GM23338 (cell line): ENCODE measurements at regions not wholly inside any gene's neighbourhood (a gene's known extent, or its start where the extent isn't known, plus 50 kb on each side); places are given as distances from the start of the nearest gene placed in this dataset.

Source experiments
- ATAC-seq: fragments of 200-7000 bp; cut with Tn5 transposase; 3 replicates; pipeline ENCODE4 v1.9.1; 2020
- DNase-seq: peaks from one replicate; pipeline ENCODE4 v3.0.0-alpha.2; 2015; ENCODE audit warnings: low spot score
- H2AFZ ChIP-seq: fragments of 200-600 bp; sonication (generic); 2 replicates; pipeline ENCODE4 v1.8.0; 2016; ENCODE audit warnings: antibody characterized with exemption, mild to moderate bottlenecking, moderate library complexity
- H3F3A ChIP-seq: fragments of 200-600 bp; sonication (generic); replicated peaks from 2 replicates; pipeline ENCODE4 v1.8.0; 2017; ENCODE audit warnings: antibody characterized with exemption, mixed run types, low read depth
- H3K27ac ChIP-seq: fragments of 200-600 bp; sonication (generic); 2 replicates; pipeline ENCODE4 v1.6.1; 2016; ENCODE audit warnings: low read depth
- H3K27me3 ChIP-seq: fragments of 200-600 bp; sonication (generic); 2 replicates; pipeline ENCODE4 v1.8.0; 2016; ENCODE audit warnings: mild to moderate bottlenecking, mixed run types, moderate library complexity; ENCODE audit not compliant: insufficient read depth
- H3K36me3 ChIP-seq: fragments of 200-600 bp; sonication (generic); 2 replicates; pipeline ENCODE4 v1.8.0; 2016; ENCODE audit warnings: mild to moderate bottlenecking; ENCODE audit not compliant: insufficient read depth
- H3K4me1 ChIP-seq: fragments of 200-600 bp; sonication (generic); 2 replicates; pipeline ENCODE4 v1.8.0; 2016; ENCODE audit warnings: mild to moderate bottlenecking, moderate library complexity; ENCODE audit not compliant: insufficient read depth
- H3K4me2 ChIP-seq: fragments of 200-600 bp; sonication (generic); 2 replicates; pipeline ENCODE4 v1.7.1; 2017; ENCODE audit warnings: mixed run types
- H3K4me3 ChIP-seq: fragments of 200-600 bp; sonication (generic); 2 replicates; pipeline ENCODE4 v1.6.1; 2016; ENCODE audit warnings: mixed run types
- H3K79me2 ChIP-seq: fragments of 200-600 bp; sonication (generic); replicated peaks from 2 replicates; pipeline ENCODE4 v1.8.0; 2017; ENCODE audit warnings: mild to moderate bottlenecking; ENCODE audit not compliant: insufficient read depth
- H3K9me2 ChIP-seq: fragments of 200-600 bp; sonication (generic); 2 replicates; pipeline ENCODE4 v1.8.0; 2017; ENCODE audit not compliant: insufficient read depth
- H4K20me1 ChIP-seq: fragments of 200-600 bp; sonication (generic); replicated peaks from 2 replicates; pipeline ENCODE4 v1.8.0; 2017; ENCODE audit warnings: mild to moderate bottlenecking; ENCODE audit not compliant: insufficient read depth
- H3K27ac Mint-ChIP-seq: 2 replicates; pipeline ENCODE4 v1.8.0; 2020; ENCODE audit warnings: inconsistent platforms, mild to moderate bottlenecking, moderate library complexity, mixed read lengths
- H3K27me3 Mint-ChIP-seq: 3 replicates; pipeline ENCODE4 v1.8.0; 2022; ENCODE audit warnings: low read depth, mild to moderate bottlenecking, moderate library complexity, mixed read lengths, inconsistent platforms; ENCODE audit not compliant: insufficient read depth, poor library complexity
- H3K36me3 Mint-ChIP-seq: 3 replicates; pipeline ENCODE4 v1.8.0; 2021; ENCODE audit warnings: low read depth, mild to moderate bottlenecking, inconsistent platforms, moderate library complexity, mixed read lengths
- H3K4me1 Mint-ChIP-seq: 3 replicates; pipeline ENCODE4 v1.8.0; 2020; ENCODE audit warnings: mild to moderate bottlenecking, inconsistent platforms, mixed read lengths
- H3K4me3 Mint-ChIP-seq: 3 replicates; pipeline ENCODE4 v1.8.0; 2021; ENCODE audit warnings: moderate library complexity, mild to moderate bottlenecking, inconsistent platforms, mixed read lengths
- H3K9me3 Mint-ChIP-seq: 3 replicates; pipeline ENCODE4 v1.8.0; 2020; ENCODE audit warnings: moderate library complexity, mild to moderate bottlenecking, inconsistent platforms, mixed read lengths
- CREB1 ChIP-seq: fragments of 250-450 bp; sonication (Bioruptor Pico); IDR thresholded peaks from 2 replicates; pipeline ENCODE4 v1.5.0; 2020; ENCODE audit warnings: low read depth, mild to moderate bottlenecking, moderate library complexity
- EZH2phosphoT487 ChIP-seq: fragments of 200-600 bp; sonication (generic); IDR thresholded peaks from one replicate; pipeline ENCODE4 v1.8.1; 2018; ENCODE audit warnings: antibody characterized with exemption; ENCODE audit not compliant: unreplicated experiment
- JUNB ChIP-seq: IDR thresholded peaks from one replicate; pipeline ENCODE4 v1.6.1; 2016; ENCODE audit warnings: antibody characterized with exemption; ENCODE audit not compliant: unreplicated experiment
- POLR2AphosphoS5 ChIP-seq: IDR thresholded peaks from 2 replicates; pipeline ENCODE4 v1.6.1; 2016; ENCODE audit warnings: antibody characterized with exemption, low read depth
- ZNF114 ChIP-seq: fragments of 250-450 bp; sonication (Bioruptor Pico); IDR thresholded peaks from 2 replicates; pipeline ENCODE4 v1.5.0; 2020; ENCODE audit warnings: mild to moderate bottlenecking, moderate library complexity
- TF ChIP-seq, protein P1 (sequence below), 2 experiments: fragments of 200-600 bp in 1 of 2; sonication (generic) in 1 of 2; conservative IDR thresholded peaks; 2 replicates each; pipeline versions ENCODE4 v1.5.1 to v1.6.1; 2016 to 2017; ENCODE audit warnings: antibody characterized with exemption in 2 of 2, low read depth in 2 of 2, mild to moderate bottlenecking in 2 of 2, moderate library complexity in 1 of 2
- TF ChIP-seq, protein P2 (sequence below): IDR thresholded peaks from one replicate; pipeline ENCODE4 v1.6.1; 2018; ENCODE audit warnings: antibody characterized with exemption; ENCODE audit not compliant: unreplicated experiment
- TF ChIP-seq, protein P3 (sequence below): IDR thresholded peaks from 2 replicates; pipeline ENCODE4 v1.6.1; 2016; ENCODE audit warnings: antibody characterized with exemption

DNA sequence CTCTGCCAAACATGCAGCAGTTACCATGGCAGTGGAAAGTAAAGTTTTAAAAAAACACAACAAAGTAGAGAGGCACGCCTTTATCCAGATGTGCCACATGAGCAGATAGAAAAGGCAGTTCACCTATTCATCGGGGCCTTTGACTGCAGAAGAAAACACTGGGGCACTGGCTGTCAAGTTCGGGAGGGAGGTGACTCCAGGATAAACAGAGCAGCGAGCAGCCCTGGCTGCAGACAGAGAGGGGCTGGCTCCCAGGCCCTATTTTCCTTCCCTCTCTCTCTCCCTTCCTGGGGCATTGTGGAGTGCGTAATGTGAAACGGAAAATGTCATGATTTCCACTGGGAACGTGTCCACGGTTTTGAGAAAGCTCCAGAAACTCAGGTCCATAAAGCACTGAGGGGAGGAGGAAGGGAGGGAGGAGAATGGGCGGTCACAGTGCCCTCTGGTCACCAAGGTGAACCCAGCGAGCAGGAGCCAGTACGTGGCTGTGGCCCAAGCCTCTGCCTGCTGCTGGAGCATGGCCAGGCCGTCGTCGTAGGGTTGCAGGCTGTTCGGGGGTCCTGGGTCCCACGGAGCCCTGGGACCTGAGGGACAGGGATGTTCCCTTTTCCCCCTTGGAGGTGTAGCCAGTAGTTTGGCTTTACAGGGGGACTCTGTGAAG is 114.7 kb upstream of the IRF2BP2 start (continued):
- TF ChIP-seq, protein P1, sequence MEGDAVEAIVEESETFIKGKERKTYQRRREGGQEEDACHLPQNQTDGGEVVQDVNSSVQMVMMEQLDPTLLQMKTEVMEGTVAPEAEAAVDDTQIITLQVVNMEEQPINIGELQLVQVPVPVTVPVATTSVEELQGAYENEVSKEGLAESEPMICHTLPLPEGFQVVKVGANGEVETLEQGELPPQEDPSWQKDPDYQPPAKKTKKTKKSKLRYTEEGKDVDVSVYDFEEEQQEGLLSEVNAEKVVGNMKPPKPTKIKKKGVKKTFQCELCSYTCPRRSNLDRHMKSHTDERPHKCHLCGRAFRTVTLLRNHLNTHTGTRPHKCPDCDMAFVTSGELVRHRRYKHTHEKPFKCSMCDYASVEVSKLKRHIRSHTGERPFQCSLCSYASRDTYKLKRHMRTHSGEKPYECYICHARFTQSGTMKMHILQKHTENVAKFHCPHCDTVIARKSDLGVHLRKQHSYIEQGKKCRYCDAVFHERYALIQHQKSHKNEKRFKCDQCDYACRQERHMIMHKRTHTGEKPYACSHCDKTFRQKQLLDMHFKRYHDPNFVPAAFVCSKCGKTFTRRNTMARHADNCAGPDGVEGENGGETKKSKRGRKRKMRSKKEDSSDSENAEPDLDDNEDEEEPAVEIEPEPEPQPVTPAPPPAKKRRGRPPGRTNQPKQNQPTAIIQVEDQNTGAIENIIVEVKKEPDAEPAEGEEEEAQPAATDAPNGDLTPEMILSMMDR (conservative IDR thresholded peaks at IDR 0.05; ENCODE audit: low read depth in 2 of 2), result no peak
- TF ChIP-seq EZH2phosphoT487, result no peak
- TF ChIP-seq, protein P2, sequence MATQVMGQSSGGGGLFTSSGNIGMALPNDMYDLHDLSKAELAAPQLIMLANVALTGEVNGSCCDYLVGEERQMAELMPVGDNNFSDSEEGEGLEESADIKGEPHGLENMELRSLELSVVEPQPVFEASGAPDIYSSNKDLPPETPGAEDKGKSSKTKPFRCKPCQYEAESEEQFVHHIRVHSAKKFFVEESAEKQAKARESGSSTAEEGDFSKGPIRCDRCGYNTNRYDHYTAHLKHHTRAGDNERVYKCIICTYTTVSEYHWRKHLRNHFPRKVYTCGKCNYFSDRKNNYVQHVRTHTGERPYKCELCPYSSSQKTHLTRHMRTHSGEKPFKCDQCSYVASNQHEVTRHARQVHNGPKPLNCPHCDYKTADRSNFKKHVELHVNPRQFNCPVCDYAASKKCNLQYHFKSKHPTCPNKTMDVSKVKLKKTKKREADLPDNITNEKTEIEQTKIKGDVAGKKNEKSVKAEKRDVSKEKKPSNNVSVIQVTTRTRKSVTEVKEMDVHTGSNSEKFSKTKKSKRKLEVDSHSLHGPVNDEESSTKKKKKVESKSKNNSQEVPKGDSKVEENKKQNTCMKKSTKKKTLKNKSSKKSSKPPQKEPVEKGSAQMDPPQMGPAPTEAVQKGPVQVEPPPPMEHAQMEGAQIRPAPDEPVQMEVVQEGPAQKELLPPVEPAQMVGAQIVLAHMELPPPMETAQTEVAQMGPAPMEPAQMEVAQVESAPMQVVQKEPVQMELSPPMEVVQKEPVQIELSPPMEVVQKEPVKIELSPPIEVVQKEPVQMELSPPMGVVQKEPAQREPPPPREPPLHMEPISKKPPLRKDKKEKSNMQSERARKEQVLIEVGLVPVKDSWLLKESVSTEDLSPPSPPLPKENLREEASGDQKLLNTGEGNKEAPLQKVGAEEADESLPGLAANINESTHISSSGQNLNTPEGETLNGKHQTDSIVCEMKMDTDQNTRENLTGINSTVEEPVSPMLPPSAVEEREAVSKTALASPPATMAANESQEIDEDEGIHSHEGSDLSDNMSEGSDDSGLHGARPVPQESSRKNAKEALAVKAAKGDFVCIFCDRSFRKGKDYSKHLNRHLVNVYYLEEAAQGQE, result no peak
- TF ChIP-seq ZNF114, result no peak
- no peak for TF ChIP-seq POLR2AphosphoS5

DNA sequence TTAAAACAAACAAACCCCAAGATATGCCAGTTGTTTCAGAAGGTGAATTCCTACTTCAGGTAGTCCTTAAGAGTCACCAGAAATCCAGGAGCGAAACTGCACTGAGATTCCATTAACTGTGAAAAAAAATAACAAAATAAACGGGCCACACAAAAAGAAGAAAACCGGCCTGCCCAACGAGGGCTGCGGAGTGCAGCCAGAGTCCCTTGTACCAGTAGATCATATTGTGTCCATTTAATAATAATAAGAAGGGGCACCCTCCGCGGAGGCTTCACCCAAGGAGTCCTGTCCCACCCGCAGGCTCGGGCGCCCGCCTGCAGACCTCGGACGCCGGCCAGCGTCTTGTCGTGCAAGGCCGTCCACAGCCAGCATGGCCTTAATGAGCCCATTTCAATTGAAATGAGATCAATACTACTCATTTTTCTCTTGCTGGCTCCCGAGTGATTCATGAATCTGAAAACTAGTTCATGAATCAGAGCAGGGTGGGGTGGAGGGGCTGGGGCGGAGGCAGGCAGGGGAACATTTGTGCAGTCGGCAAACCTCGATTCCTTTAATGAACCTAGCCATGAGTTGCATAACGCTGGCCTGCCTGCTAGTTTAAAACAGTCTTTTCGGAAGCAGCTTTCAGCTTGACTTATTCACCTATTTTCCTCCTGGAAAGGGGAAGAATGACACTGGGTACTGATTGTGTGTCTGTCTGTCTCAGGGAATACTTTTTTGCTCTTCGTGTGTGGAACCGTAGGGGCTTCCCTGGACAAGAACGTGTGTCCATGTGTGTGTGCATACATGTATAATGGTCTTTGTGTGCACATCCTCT is 113.1 kb upstream of the IRF2BP2 start:
- H3K4me1 Mint-ChIP-seq, result peaks cover 58% of the 10 kb centered on the region
- H3K27me3 Mint-ChIP-seq, result peaks cover 15% of the 10 kb centered on the region
- ATAC-seq (no peak), DNase-seq (no peak)
- Histone ChIP-seq H3K4me2 (no peak overlapping the region), H4K20me1 (no peaks in the 10 kb centered on the region), H3K9me2 (no peaks in the 10 kb centered on the region), H3K79me2 (no peaks in the 10 kb centered on the region), H3F3A (0 out of 2 replicates have a peak, but pooled peaks cover 4% of the 10 kb centered on the region), H3K4me3 (no peak overlapping the region), H3K27ac (peak overlapping the region; percentile 53; the same call in 1 of the 2 replicates), H3K4me1 (peaks cover 42% of the 10 kb centered on the region), H3K36me3 (no peaks in the 10 kb centered on the region), H2AFZ (peak overlapping the region; percentile 0), H3K27me3 (no peaks in the 10 kb centered on the region)
- no peaks in the 10 kb centered on the region for H3K36me3 Mint-ChIP-seq
- no peak overlapping the region; the same call in 2 of the 3 replicates for H3K4me3 Mint-ChIP-seq
- H3K27ac Mint-ChIP-seq, result peak overlapping the region; percentile 86
- no peaks in the 10 kb centered on the region; the same call in 2 of the 3 replicates for H3K9me3 Mint-ChIP-seq
- TF ChIP-seq, protein P1 (conservative IDR thresholded peaks at IDR 0.05; ENCODE audit: low read depth in 2 of 2), result no peak
- TF ChIP-seq JUNB, result no peak
- TF ChIP-seq, protein P2, result no peak
- no peak for TF ChIP-seq ZNF114
- TF ChIP-seq, protein P3, sequence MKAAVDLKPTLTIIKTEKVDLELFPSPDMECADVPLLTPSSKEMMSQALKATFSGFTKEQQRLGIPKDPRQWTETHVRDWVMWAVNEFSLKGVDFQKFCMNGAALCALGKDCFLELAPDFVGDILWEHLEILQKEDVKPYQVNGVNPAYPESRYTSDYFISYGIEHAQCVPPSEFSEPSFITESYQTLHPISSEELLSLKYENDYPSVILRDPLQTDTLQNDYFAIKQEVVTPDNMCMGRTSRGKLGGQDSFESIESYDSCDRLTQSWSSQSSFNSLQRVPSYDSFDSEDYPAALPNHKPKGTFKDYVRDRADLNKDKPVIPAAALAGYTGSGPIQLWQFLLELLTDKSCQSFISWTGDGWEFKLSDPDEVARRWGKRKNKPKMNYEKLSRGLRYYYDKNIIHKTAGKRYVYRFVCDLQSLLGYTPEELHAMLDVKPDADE, result no peak
- no peak for TF ChIP-seq EZH2phosphoT487
- TF ChIP-seq CREB1 (CRISPR knock-in tag), result no peak
